CMK (cell line): ENCODE measurements at regions not wholly inside any gene's neighbourhood (a gene's known extent, or its start where the extent isn't known, plus 50 kb on each side); places are given as distances from the start of the nearest gene placed in this dataset.
"Not testable (repeated sequence)": the region's sequence is repeated elsewhere in the genome, so short reads cannot be mapped to it uniquely, and the experiment has no call there.

Experiments used
- DNase-seq: peaks from one replicate; pipeline ENCODE4 v3.0.0-alpha.2; 2010; ENCODE audit warnings: low read depth

GRCh38 chr5:2381861-2382260 is 369.6 kb downstream of the IRX2 start:
- DNase-seq, result no peak

- DNase-seq, result no peak
These were observed 370.4 kb downstream of the IRX2 start for GRCh38 chr5:2381070-2381469.

- DNase-seq, result no peak
These were observed 372.5 kb downstream of the IRX2 start for GRCh38 chr5:2378976-2379375.

GRCh38 chr5:2378108-2378507 is 373.4 kb downstream of the IRX2 start:
- DNase-seq, result no peak

GRCh38 chr5:2376486-2376885 is 375.0 kb downstream of the IRX2 start:
- no peak for DNase-seq

GRCh38 chr5:2375757-2376250 is 375.7 kb downstream of the IRX2 start:
- DNase-seq, result no peak

GRCh38 chr5:2375291-2375690 is 376.2 kb downstream of the IRX2 start:
- DNase-seq, result no peak

- DNase-seq, result no peak
These were observed 376.8 kb downstream of the IRX2 start for GRCh38 chr5:2374703-2375102.

- DNase-seq, result no peak
These were observed 377.8 kb downstream of the IRX2 start for GRCh38 chr5:2373631-2374030.

GRCh38 chr5:2371419-2371710 is 380.1 kb downstream of the IRX2 start:
- no peak for DNase-seq

- DNase-seq, result no peak
These were observed 380.7 kb downstream of the IRX2 start for GRCh38 chr5:2370626-2371418.

- DNase-seq, result no peak
These were observed 382.3 kb downstream of the IRX2 start for GRCh38 chr5:2369178-2369577.

GRCh38 chr5:2366816-2367215 is 384.7 kb downstream of the IRX2 start:
- no peak for DNase-seq

- DNase-seq, result no peak
These were observed 394.2 kb downstream of the IRX2 start for GRCh38 chr5:2357309-2357708.

GRCh38 chr5:2355859-2356258 is 395.6 kb downstream of the IRX2 start:
- no peak for DNase-seq

GRCh38 chr5:2353871-2354440 is 397.5 kb downstream of the IRX2 start:
- no peak for DNase-seq

GRCh38 chr5:2353211-2353610 is 398.3 kb downstream of the IRX2 start:
- DNase-seq, result no peak

GRCh38 chr5:2352101-2352861 is 399.2 kb downstream of the IRX2 start:
- DNase-seq, result no peak

- DNase-seq, result not testable (repeated sequence)
These were observed 401.7 kb downstream of the IRX2 start for GRCh38 chr5:2349768-2350167.

GRCh38 chr5:2338686-2339085 is 412.8 kb downstream of the IRX2 start:
- no peak for DNase-seq

- DNase-seq, result no peak
These were observed 415.6 kb downstream of the IRX2 start for GRCh38 chr5:2335733-2336515.

- DNase-seq, result no peak
These were observed 416.2 kb downstream of the IRX2 start for GRCh38 chr5:2335125-2335732.
